ENCODE measurements at regions not wholly inside any gene's neighbourhood (a gene's known extent, or its start where the extent isn't known, plus 50 kb on each side); places are given as distances from the start of the nearest gene placed in this dataset.
"Not testable (repeated sequence)": the region's sequence is repeated elsewhere in the genome, so short reads cannot be mapped to it uniquely, and the experiment has no call there.

- no peak for DNase-seq (ENCODE audit: low read depth in 1 of 2, low spot score in 1 of 2)
- in situ Hi-C loops (cut with HindIII; ENCODE audit: low pct_unique_long_range_greater_than_20kb, low sequenced_read_pairs) = no loop called here
These were observed 69.6 kb upstream of the KRAS start for GRCh38 chr12:25320123-25321006.

GRCh38 chr12:25319233-25319984, 68.7 kb upstream of the KRAS start:
- in situ Hi-C loops (cut with HindIII; ENCODE audit: low pct_unique_long_range_greater_than_20kb, low sequenced_read_pairs) = no loop called here
- DNase-seq (ENCODE audit: low read depth in 1 of 2, low spot score in 1 of 2) = no peak
- TF ChIP-seq JUND (IDR thresholded peaks at IDR 0.05; ENCODE audit: low read depth) = no peak

More at GRCh38 chr12:25320123-25321006, 69.6 kb upstream of the KRAS start:
- TF ChIP-seq JUND (IDR thresholded peaks at IDR 0.05; ENCODE audit: low read depth) = no peak

- no peak for DNase-seq (ENCODE audit: low read depth in 1 of 2, low spot score in 1 of 2)
- TF ChIP-seq JUND (IDR thresholded peaks at IDR 0.05; ENCODE audit: low read depth) = no peak
- in situ Hi-C loops (cut with HindIII; ENCODE audit: low pct_unique_long_range_greater_than_20kb, low sequenced_read_pairs) = no loop called here
These were observed 66.8 kb upstream of the KRAS start for GRCh38 chr12:25317553-25317952.

GRCh38 chr12:25315388-25315787, 64.7 kb upstream of the KRAS start:
- DNase-seq (ENCODE audit: low read depth in 1 of 2, low spot score in 1 of 2) = no peak
- no peak for TF ChIP-seq JUND (IDR thresholded peaks at IDR 0.05; ENCODE audit: low read depth)
- in situ Hi-C loops (cut with HindIII; ENCODE audit: low pct_unique_long_range_greater_than_20kb, low sequenced_read_pairs) = no loop called here

- DNase-seq (ENCODE audit: low read depth in 1 of 2, low spot score in 1 of 2); in situ Hi-C loops (cut with HindIII; ENCODE audit: low pct_unique_long_range_greater_than_20kb, low sequenced_read_pairs): not testable (repeated sequence)
These were observed 62.7 kb upstream of the KRAS start for GRCh38 chr12:25313266-25313990.

- no peak for DNase-seq (ENCODE audit: low read depth in 1 of 2, low spot score in 1 of 2)
- TF ChIP-seq JUND (IDR thresholded peaks at IDR 0.05; ENCODE audit: low read depth) = no peak
- in situ Hi-C loops (cut with HindIII; ENCODE audit: low pct_unique_long_range_greater_than_20kb, low sequenced_read_pairs) = no loop called here
These were observed 60.8 kb upstream of the KRAS start for GRCh38 chr12:25311506-25311905.

GRCh38 chr12:25310071-25310470, 59.3 kb upstream of the KRAS start:
- in situ Hi-C loops (cut with HindIII; ENCODE audit: low pct_unique_long_range_greater_than_20kb, low sequenced_read_pairs); DNase-seq (ENCODE audit: low read depth in 1 of 2, low spot score in 1 of 2): not testable (repeated sequence)

GRCh38 chr12:25308756-25309155, 58.0 kb upstream of the KRAS start:
- in situ Hi-C loops (cut with HindIII; ENCODE audit: low pct_unique_long_range_greater_than_20kb, low sequenced_read_pairs) = no loop called here
- no peak for DNase-seq (ENCODE audit: low read depth in 1 of 2, low spot score in 1 of 2)
- TF ChIP-seq JUND (IDR thresholded peaks at IDR 0.05; ENCODE audit: low read depth) = no peak

- DNase-seq (ENCODE audit: low read depth in 1 of 2, low spot score in 1 of 2) = no peak
- no peak for TF ChIP-seq JUND (IDR thresholded peaks at IDR 0.05; ENCODE audit: low read depth)
- in situ Hi-C loops (cut with HindIII; ENCODE audit: low pct_unique_long_range_greater_than_20kb, low sequenced_read_pairs) = no loop called here
These were observed 57.1 kb upstream of the KRAS start for GRCh38 chr12:25307818-25308217.

- in situ Hi-C loops (cut with HindIII; ENCODE audit: low pct_unique_long_range_greater_than_20kb, low sequenced_read_pairs) = no loop called here
- no peak for TF ChIP-seq JUND (IDR thresholded peaks at IDR 0.05; ENCODE audit: low read depth)
- no peak for DNase-seq (ENCODE audit: low read depth in 1 of 2, low spot score in 1 of 2)
These were observed 51.1 kb upstream of the KRAS start for GRCh38 chr12:25301798-25302197.

All from T47D (cell line).